ENCODE measurements at regions not wholly inside any gene's neighbourhood (a gene's known extent, or its start where the extent isn't known, plus 50 kb on each side); places are given as distances from the start of the nearest gene placed in this dataset.

GRCh38 chr19:28583242-28583641, 629.7 kb downstream of the UQCRFS1 start:
- TF ChIP-seq USF1 (IDR thresholded peaks at IDR 0.05) (no peak), YY1 (IDR thresholded peaks at IDR 0.05; ENCODE audit: low read depth) (no peak), RAD21 (IDR thresholded peaks at IDR 0.05; ENCODE audit: low read depth) (no peak), FOXM1 (IDR thresholded peaks at IDR 0.05; ENCODE audit: borderline replicate concordance, low read depth) (no peak), EGR1 (IDR thresholded peaks at IDR 0.05) (no peak)

- TF ChIP-seq MAX (IDR thresholded peaks at IDR 0.05) (no peak), TEAD4 (IDR thresholded peaks at IDR 0.05) (no peak), FOXM1 (IDR thresholded peaks at IDR 0.05; ENCODE audit: borderline replicate concordance, low read depth) (no peak), EP300 (IDR thresholded peaks at IDR 0.05; ENCODE audit: borderline replicate concordance) (no peak), EGR1 (IDR thresholded peaks at IDR 0.05) (no peak), YY1 (IDR thresholded peaks at IDR 0.05; ENCODE audit: low read depth) (no peak), CREB1 (IDR thresholded peaks at IDR 0.05; ENCODE audit: low read depth) (no peak), NFIC (IDR thresholded peaks at IDR 0.05) (no peak), RAD21 (IDR thresholded peaks at IDR 0.05; ENCODE audit: low read depth) (no peak), TCF12 (IDR thresholded peaks at IDR 0.05; ENCODE audit: low read depth) (no peak), REST (IDR thresholded peaks at IDR 0.05; ENCODE audit: low read depth) (no peak), TAF1 (IDR thresholded peaks at IDR 0.05; ENCODE audit: low read depth) (no peak), CEBPB (IDR thresholded peaks at IDR 0.05) (no peak)
These were observed 630.2 kb downstream of the UQCRFS1 start for GRCh38 chr19:28582796-28583195.

- TF ChIP-seq TAF1 (IDR thresholded peaks at IDR 0.05; ENCODE audit: low read depth) (no peak), USF1 (IDR thresholded peaks at IDR 0.05) (no peak), CEBPB (IDR thresholded peaks at IDR 0.05) (no peak), MAX (IDR thresholded peaks at IDR 0.05) (no peak), REST (IDR thresholded peaks at IDR 0.05; ENCODE audit: low read depth) (no peak), YY1 (IDR thresholded peaks at IDR 0.05; ENCODE audit: low read depth) (no peak), TCF12 (IDR thresholded peaks at IDR 0.05; ENCODE audit: low read depth) (no peak), CREB1 (IDR thresholded peaks at IDR 0.05; ENCODE audit: low read depth) (no peak), EP300 (IDR thresholded peaks at IDR 0.05; ENCODE audit: borderline replicate concordance) (no peak), TEAD4 (IDR thresholded peaks at IDR 0.05) (no peak), EGR1 (IDR thresholded peaks at IDR 0.05) (no peak), ZBTB7A (IDR thresholded peaks at IDR 0.05; ENCODE audit: low read depth) (no peak), RAD21 (IDR thresholded peaks at IDR 0.05; ENCODE audit: low read depth) (no peak), FOXM1 (IDR thresholded peaks at IDR 0.05; ENCODE audit: borderline replicate concordance, low read depth) (no peak), NFIC (IDR thresholded peaks at IDR 0.05) (no peak)
These were observed 630.6 kb downstream of the UQCRFS1 start for GRCh38 chr19:28582344-28582743.

- TF ChIP-seq TCF12 (IDR thresholded peaks at IDR 0.05; ENCODE audit: low read depth) (no peak), TEAD4 (IDR thresholded peaks at IDR 0.05) (no peak), TAF1 (IDR thresholded peaks at IDR 0.05; ENCODE audit: low read depth) (no peak), YY1 (IDR thresholded peaks at IDR 0.05; ENCODE audit: low read depth) (no peak), USF1 (IDR thresholded peaks at IDR 0.05) (no peak), EGR1 (IDR thresholded peaks at IDR 0.05) (no peak), ZBTB7A (IDR thresholded peaks at IDR 0.05; ENCODE audit: low read depth) (no peak), MAX (IDR thresholded peaks at IDR 0.05) (no peak), FOXM1 (IDR thresholded peaks at IDR 0.05; ENCODE audit: borderline replicate concordance, low read depth) (no peak), REST (IDR thresholded peaks at IDR 0.05; ENCODE audit: low read depth) (no peak), CREB1 (IDR thresholded peaks at IDR 0.05; ENCODE audit: low read depth) (no peak), EP300 (IDR thresholded peaks at IDR 0.05; ENCODE audit: borderline replicate concordance) (no peak), NFIC (IDR thresholded peaks at IDR 0.05) (no peak)
These were observed 631.5 kb downstream of the UQCRFS1 start for GRCh38 chr19:28581468-28581770.

All from Ishikawa (cell line).